ENCODE measurements at regions not wholly inside any gene's neighbourhood (a gene's known extent, or its start where the extent isn't known, plus 50 kb on each side); places are given as distances from the start of the nearest gene placed in this dataset.
"Not testable (repeated sequence)": the region's sequence is repeated elsewhere in the genome, so short reads cannot be mapped to it uniquely, and the experiment has no call there.

- in situ Hi-C loops (cut with MboI; ENCODE audit: low sequenced_read_pairs, unreplicated experiment), result no loop called here
- no peak for TF ChIP-seq CTCF (IDR thresholded peaks at IDR 0.05; ENCODE audit: borderline replicate concordance, control extremely low read depth, extremely low read depth, insufficient read depth, missing control alignments)
- no peak for DNase-seq (ENCODE audit: low spot score)
Observed at GRCh38 chr18:29849144-29849543, 1193.4 kb downstream of the DSC3 start.

DNA sequence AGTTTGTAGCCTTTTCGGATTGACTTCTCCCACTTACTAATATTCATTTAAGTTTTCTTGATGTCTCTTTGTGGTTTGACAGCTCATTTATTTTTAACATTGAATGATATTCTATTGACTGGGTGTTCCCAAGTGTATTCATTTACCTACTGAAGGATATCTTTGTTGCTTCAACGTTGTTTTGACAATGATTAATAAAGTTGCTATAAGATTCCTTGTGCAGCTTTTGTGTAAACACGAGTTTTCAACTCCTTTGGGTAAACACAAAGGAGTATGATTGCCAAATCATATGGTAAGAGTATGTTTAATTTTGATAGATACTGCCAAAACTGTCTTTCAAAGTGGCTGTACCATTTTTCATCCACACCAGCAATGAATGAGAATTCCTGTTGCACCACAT, 1200.9 kb downstream of the DSC3 start:
- no peak for DNase-seq (ENCODE audit: low spot score)
- in situ Hi-C loops (cut with MboI; ENCODE audit: low sequenced_read_pairs, unreplicated experiment), result no loop called here
- no peak for TF ChIP-seq CTCF (IDR thresholded peaks at IDR 0.05; ENCODE audit: borderline replicate concordance, control extremely low read depth, extremely low read depth, insufficient read depth, missing control alignments)

DNA sequence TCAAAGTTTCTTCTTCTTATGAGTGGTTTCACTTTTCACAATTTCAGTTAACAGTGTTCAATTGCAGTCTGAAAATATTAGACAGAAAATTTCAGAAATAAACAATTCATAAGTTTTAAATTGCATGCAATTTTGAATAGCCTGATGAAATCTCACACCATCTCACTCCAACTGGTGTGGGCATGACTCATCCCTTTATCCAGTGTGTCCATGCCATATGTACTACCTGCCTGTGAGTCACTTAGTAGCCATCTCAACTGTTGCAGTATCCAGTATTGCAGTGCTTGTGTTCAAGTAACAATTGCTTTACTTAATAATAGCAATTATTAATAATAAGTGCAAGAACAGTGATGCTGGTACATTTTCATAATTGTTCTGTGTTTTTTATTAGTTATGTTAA, 1202.5 kb downstream of the DSC3 start:
- in situ Hi-C loops (cut with MboI; ENCODE audit: low sequenced_read_pairs, unreplicated experiment), result no loop called here
- no peak for TF ChIP-seq CTCF (IDR thresholded peaks at IDR 0.05; ENCODE audit: borderline replicate concordance, control extremely low read depth, extremely low read depth, insufficient read depth, missing control alignments)
- DNase-seq (ENCODE audit: low spot score), result no peak

DNA sequence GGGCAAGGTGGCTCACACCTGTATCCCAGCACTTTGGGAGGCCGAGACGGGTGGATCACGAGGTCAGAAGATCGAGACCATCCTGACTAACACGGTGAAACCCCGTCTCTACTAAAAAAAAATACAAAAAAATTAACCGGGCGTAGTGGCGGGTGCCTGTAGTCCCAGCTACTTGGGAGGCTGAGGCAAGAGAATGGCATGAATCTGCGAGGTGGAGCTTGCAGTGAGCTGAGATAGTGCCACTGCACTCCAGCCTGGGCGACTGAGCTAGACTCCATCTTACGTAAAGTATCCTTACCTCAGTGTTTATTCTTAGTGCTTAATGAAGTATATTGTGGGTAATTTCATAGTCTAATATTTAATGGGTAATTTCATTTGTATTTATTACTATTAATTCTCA, 1203.6 kb downstream of the DSC3 start:
- in situ Hi-C loops (cut with MboI; ENCODE audit: low sequenced_read_pairs, unreplicated experiment); DNase-seq (ENCODE audit: low spot score): not testable (repeated sequence)

DNA sequence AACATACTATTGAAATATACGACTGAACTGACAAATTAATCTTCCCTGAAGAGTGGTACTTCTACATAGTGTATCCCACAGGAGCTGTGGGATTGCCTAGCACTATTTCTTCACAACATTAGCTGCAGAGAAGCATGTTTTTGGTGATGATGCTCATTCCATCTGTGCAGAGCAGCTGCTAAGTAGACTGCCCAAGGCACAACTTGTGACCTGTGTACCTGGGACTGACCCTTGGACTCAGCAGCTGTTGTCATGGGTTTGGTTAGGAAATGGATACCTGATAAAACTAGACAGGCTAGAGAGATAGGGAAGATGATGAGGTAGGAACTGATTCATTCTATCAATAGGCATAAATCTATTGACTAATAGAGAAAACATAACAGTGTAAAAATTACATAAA, 1204.0 kb downstream of the DSC3 start:
- no peak for DNase-seq (ENCODE audit: low spot score)
- TF ChIP-seq CTCF (IDR thresholded peaks at IDR 0.05; ENCODE audit: borderline replicate concordance, control extremely low read depth, extremely low read depth, insufficient read depth, missing control alignments), result no peak
- in situ Hi-C loops (cut with MboI; ENCODE audit: low sequenced_read_pairs, unreplicated experiment), result no loop called here

GRCh38 chr18:29823671-29824070, 1218.9 kb downstream of the DSC3 start:
- in situ Hi-C loops (cut with MboI; ENCODE audit: low sequenced_read_pairs, unreplicated experiment), result no loop called here
- TF ChIP-seq CTCF (IDR thresholded peaks at IDR 0.05; ENCODE audit: borderline replicate concordance, control extremely low read depth, extremely low read depth, insufficient read depth, missing control alignments), result no peak
- no peak for DNase-seq (ENCODE audit: low spot score)

GRCh38 chr18:29821544-29821943, 1221.0 kb downstream of the DSC3 start:
- TF ChIP-seq CTCF (IDR thresholded peaks at IDR 0.05; ENCODE audit: borderline replicate concordance, control extremely low read depth, extremely low read depth, insufficient read depth, missing control alignments), result no peak
- in situ Hi-C loops (cut with MboI; ENCODE audit: low sequenced_read_pairs, unreplicated experiment), result no loop called here

More at GRCh38 chr18:29821544-29821943, 1221.0 kb downstream of the DSC3 start:
- no peak for DNase-seq (ENCODE audit: low spot score)
